ENCODE measurements at regions not wholly inside any gene's neighbourhood (a gene's known extent, or its start where the extent isn't known, plus 50 kb on each side); places are given as distances from the start of the nearest gene placed in this dataset.

DNA sequence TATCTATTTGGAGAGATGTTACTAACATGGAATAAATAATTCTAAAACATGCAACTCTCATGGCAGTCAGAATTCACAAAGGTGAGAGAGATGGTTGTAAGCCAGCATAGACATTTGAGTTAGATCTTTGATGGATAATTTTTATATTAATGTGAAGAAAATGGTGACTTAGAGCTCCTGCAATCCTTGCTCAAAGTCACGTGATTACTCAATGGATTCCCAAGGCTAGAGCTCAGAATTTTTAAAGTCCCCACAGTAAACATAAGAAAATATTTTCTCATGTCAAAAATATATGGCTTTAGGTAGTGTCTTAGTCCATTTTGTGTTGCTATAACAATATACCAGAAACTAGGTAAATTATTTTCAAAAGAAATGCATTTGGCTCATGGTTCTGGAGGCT lies 281.5 kb upstream of the PRKD1 start:
- TF ChIP-seq EGR1 (IDR thresholded peaks at IDR 0.05) (no peak), TAF1 (IDR thresholded peaks at IDR 0.05; ENCODE audit: low read depth) (no peak), CREB1 (IDR thresholded peaks at IDR 0.05; ENCODE audit: low read depth) (no peak), NFIC (IDR thresholded peaks at IDR 0.05) (no peak), RAD21 (IDR thresholded peaks at IDR 0.05; ENCODE audit: low read depth) (no peak), YY1 (IDR thresholded peaks at IDR 0.05; ENCODE audit: low read depth) (no peak), EP300 (IDR thresholded peaks at IDR 0.05; ENCODE audit: borderline replicate concordance) (no peak)
- TF ChIP-seq, protein P1, sequence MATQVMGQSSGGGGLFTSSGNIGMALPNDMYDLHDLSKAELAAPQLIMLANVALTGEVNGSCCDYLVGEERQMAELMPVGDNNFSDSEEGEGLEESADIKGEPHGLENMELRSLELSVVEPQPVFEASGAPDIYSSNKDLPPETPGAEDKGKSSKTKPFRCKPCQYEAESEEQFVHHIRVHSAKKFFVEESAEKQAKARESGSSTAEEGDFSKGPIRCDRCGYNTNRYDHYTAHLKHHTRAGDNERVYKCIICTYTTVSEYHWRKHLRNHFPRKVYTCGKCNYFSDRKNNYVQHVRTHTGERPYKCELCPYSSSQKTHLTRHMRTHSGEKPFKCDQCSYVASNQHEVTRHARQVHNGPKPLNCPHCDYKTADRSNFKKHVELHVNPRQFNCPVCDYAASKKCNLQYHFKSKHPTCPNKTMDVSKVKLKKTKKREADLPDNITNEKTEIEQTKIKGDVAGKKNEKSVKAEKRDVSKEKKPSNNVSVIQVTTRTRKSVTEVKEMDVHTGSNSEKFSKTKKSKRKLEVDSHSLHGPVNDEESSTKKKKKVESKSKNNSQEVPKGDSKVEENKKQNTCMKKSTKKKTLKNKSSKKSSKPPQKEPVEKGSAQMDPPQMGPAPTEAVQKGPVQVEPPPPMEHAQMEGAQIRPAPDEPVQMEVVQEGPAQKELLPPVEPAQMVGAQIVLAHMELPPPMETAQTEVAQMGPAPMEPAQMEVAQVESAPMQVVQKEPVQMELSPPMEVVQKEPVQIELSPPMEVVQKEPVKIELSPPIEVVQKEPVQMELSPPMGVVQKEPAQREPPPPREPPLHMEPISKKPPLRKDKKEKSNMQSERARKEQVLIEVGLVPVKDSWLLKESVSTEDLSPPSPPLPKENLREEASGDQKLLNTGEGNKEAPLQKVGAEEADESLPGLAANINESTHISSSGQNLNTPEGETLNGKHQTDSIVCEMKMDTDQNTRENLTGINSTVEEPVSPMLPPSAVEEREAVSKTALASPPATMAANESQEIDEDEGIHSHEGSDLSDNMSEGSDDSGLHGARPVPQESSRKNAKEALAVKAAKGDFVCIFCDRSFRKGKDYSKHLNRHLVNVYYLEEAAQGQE (IDR thresholded peaks at IDR 0.05; ENCODE audit: low read depth) = no peak
- TF ChIP-seq, protein P2, sequence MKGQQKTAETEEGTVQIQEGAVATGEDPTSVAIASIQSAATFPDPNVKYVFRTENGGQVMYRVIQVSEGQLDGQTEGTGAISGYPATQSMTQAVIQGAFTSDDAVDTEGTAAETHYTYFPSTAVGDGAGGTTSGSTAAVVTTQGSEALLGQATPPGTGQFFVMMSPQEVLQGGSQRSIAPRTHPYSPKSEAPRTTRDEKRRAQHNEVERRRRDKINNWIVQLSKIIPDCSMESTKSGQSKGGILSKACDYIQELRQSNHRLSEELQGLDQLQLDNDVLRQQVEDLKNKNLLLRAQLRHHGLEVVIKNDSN (IDR thresholded peaks at IDR 0.05) = no peak
